ENCODE measurements at regions not wholly inside any gene's neighbourhood (a gene's known extent, or its start where the extent isn't known, plus 50 kb on each side); places are given as distances from the start of the nearest gene placed in this dataset.
A peak's percentile ranks its signal among the peaks of the same experiment; 100 is the strongest.

DNA sequence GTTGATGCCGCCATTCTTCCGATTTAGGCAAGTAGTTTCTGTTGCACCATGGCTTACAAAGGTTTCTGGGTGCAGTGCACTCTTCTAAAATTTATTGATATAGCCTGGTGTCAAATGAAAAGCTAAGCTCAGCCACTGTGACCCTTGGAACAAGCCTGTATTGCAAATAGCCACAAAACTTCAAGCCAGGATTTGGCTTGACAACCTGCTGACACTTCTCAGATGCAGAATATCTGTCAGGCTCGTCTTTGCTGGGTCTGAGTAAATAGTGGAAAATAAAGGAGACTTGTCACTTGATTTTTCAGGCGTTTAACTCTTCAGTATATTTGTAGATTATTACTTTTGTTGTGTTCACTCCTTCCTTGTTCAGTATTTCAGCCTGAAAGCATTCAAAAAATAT lies 871.8 kb downstream of the OTOL1 start:
- H3K9me3 ChIP-seq (ENCODE audit: control insufficient read depth, insufficient read depth, low read depth, low read length): no peaks in the 10 kb centered on the region
- no peaks in the 10 kb centered on the region for H4K20me1 ChIP-seq (ENCODE audit: control insufficient read depth, extremely low read depth, insufficient read depth, low read length)
- H3K9ac ChIP-seq (ENCODE audit: insufficient read depth, low read length): no peak overlapping the region
- peak in 1 of 2 donors; percentile 55 for DNase-seq (ENCODE audit: low read depth in 2 of 2)
- H2AFZ ChIP-seq (ENCODE audit: low read length): peak overlapping the region; percentile 45
- no peak overlapping the region for H3K27ac ChIP-seq (ENCODE audit: insufficient read depth, low read length)
- H3K36me3 ChIP-seq (ENCODE audit: control insufficient read depth, insufficient read depth, low read length): no peaks in the 10 kb centered on the region
- H3K79me2 ChIP-seq (ENCODE audit: control insufficient read depth, insufficient read depth, low read length): no peaks in the 10 kb centered on the region
- peak overlapping the region in 1 of 4 experiments; percentile 9 for H3K4me3 ChIP-seq (replicated peaks in 1 of 4; ENCODE audit: control extremely low read depth in 1 of 4, insufficient read depth in 1 of 4, low read depth in 3 of 4, low read length in 4 of 4)
- no peak for TF ChIP-seq EZH2 (IDR thresholded peaks at IDR 0.05; ENCODE audit: low read length, missing control alignments)
- TF ChIP-seq, protein P1, sequence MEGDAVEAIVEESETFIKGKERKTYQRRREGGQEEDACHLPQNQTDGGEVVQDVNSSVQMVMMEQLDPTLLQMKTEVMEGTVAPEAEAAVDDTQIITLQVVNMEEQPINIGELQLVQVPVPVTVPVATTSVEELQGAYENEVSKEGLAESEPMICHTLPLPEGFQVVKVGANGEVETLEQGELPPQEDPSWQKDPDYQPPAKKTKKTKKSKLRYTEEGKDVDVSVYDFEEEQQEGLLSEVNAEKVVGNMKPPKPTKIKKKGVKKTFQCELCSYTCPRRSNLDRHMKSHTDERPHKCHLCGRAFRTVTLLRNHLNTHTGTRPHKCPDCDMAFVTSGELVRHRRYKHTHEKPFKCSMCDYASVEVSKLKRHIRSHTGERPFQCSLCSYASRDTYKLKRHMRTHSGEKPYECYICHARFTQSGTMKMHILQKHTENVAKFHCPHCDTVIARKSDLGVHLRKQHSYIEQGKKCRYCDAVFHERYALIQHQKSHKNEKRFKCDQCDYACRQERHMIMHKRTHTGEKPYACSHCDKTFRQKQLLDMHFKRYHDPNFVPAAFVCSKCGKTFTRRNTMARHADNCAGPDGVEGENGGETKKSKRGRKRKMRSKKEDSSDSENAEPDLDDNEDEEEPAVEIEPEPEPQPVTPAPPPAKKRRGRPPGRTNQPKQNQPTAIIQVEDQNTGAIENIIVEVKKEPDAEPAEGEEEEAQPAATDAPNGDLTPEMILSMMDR (conservative IDR thresholded peaks at IDR 0.05 in 1 of 2, IDR thresholded peaks at IDR 0.05 in 1 of 2; ENCODE audit: low read depth in 1 of 2, low read length in 2 of 2): no peak
- H3K4me1 ChIP-seq (ENCODE audit: control insufficient read depth, extremely low read depth, insufficient read depth, low read length): peaks cover 2% of the 10 kb centered on the region
- no peaks in the 10 kb centered on the region for H3K27me3 ChIP-seq (ENCODE audit: control insufficient read depth, insufficient read depth, low read length)
- peak overlapping the region; percentile 73 for H3K4me2 ChIP-seq (ENCODE audit: extremely low read depth, insufficient read depth, low read length)

DNA sequence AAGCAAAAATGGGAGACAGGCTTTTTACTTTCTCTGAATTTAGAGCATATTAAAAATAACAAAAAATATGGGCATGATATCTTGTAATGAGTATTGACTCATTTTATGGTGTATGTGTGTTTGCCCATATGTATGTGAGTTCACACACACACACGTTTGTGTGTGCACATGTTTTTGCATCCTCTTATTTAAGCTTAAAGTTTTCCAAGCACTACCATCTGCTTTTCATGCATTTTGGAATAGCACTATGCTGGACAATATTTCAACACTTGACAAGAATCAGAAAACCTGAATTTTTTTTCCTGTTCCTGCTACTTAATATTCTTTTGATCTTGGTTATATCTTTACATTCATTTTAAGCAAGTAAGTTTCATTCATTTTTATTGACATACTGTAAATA lies 872.7 kb downstream of the OTOL1 start:
- Histone ChIP-seq H3K27me3 (ENCODE audit: control insufficient read depth, insufficient read depth, low read length) (no peaks in the 10 kb centered on the region), H3K4me2 (ENCODE audit: extremely low read depth, insufficient read depth, low read length) (no peak overlapping the region), H3K4me1 (ENCODE audit: control insufficient read depth, extremely low read depth, insufficient read depth, low read length) (peaks cover 2% of the 10 kb centered on the region), H3K9me3 (ENCODE audit: control insufficient read depth, insufficient read depth, low read depth, low read length) (no peaks in the 10 kb centered on the region), H3K36me3 (ENCODE audit: control insufficient read depth, insufficient read depth, low read length) (no peaks in the 10 kb centered on the region), H2AFZ (ENCODE audit: low read length) (no peak overlapping the region), H3K9ac (ENCODE audit: insufficient read depth, low read length) (no peak overlapping the region), H4K20me1 (ENCODE audit: control insufficient read depth, extremely low read depth, insufficient read depth, low read length) (no peaks in the 10 kb centered on the region), H3K79me2 (ENCODE audit: control insufficient read depth, insufficient read depth, low read length) (no peaks in the 10 kb centered on the region), H3K4me3 (replicated peaks in 1 of 4; ENCODE audit: control extremely low read depth in 1 of 4, insufficient read depth in 1 of 4, low read depth in 3 of 4, low read length in 4 of 4) (no peak overlapping the region), H3K27ac (ENCODE audit: insufficient read depth, low read length) (no peak overlapping the region)
- TF ChIP-seq EZH2 (IDR thresholded peaks at IDR 0.05; ENCODE audit: low read length, missing control alignments): no peak
- TF ChIP-seq, protein P1 (conservative IDR thresholded peaks at IDR 0.05 in 1 of 2, IDR thresholded peaks at IDR 0.05 in 1 of 2; ENCODE audit: low read depth in 1 of 2, low read length in 2 of 2): no peak
- no peak for DNase-seq (ENCODE audit: low read depth in 2 of 2)

GRCh38 chr3:162370141-162370540 lies 873.5 kb downstream of the OTOL1 start:
- H3K9ac ChIP-seq (ENCODE audit: insufficient read depth, low read length): no peak overlapping the region
- H3K27ac ChIP-seq (ENCODE audit: insufficient read depth, low read length): no peak overlapping the region
- no peak for DNase-seq (ENCODE audit: low read depth in 2 of 2)
- no peaks in the 10 kb centered on the region for H3K79me2 ChIP-seq (ENCODE audit: control insufficient read depth, insufficient read depth, low read length)
- no peak overlapping the region for H3K4me2 ChIP-seq (ENCODE audit: extremely low read depth, insufficient read depth, low read length)
- no peaks in the 10 kb centered on the region for H3K36me3 ChIP-seq (ENCODE audit: control insufficient read depth, insufficient read depth, low read length)
- peaks cover 2% of the 10 kb centered on the region for H3K4me1 ChIP-seq (ENCODE audit: control insufficient read depth, extremely low read depth, insufficient read depth, low read length)
- no peak for TF ChIP-seq EZH2 (IDR thresholded peaks at IDR 0.05; ENCODE audit: low read length, missing control alignments)
- TF ChIP-seq, protein P1 (conservative IDR thresholded peaks at IDR 0.05 in 1 of 2, IDR thresholded peaks at IDR 0.05 in 1 of 2; ENCODE audit: low read depth in 1 of 2, low read length in 2 of 2): no peak
- H3K9me3 ChIP-seq (ENCODE audit: control insufficient read depth, insufficient read depth, low read depth, low read length): no peaks in the 10 kb centered on the region
- H3K27me3 ChIP-seq (ENCODE audit: control insufficient read depth, insufficient read depth, low read length): no peaks in the 10 kb centered on the region
- H2AFZ ChIP-seq (ENCODE audit: low read length): no peak overlapping the region
- H4K20me1 ChIP-seq (ENCODE audit: control insufficient read depth, extremely low read depth, insufficient read depth, low read length): no peaks in the 10 kb centered on the region
- H3K4me3 ChIP-seq (replicated peaks in 1 of 4; ENCODE audit: control extremely low read depth in 1 of 4, insufficient read depth in 1 of 4, low read depth in 3 of 4, low read length in 4 of 4): no peak overlapping the region
